ENCODE measurements at regions not wholly inside any gene's neighbourhood (a gene's known extent, or its start where the extent isn't known, plus 50 kb on each side); places are given as distances from the start of the nearest gene placed in this dataset.

- no peak for TF ChIP-seq ZNF639 (tag by site-specific recombination; IDR thresholded peaks at IDR 0.05)
Measured at GRCh38 chr20:17168026-17168612, 58.7 kb upstream of the PCSK2 start (continued).

- H3K4me3 ChIP-seq (ENCODE audit: low read depth, low read length), result no peak overlapping the region
- H3K4me1 ChIP-seq (ENCODE audit: control insufficient read depth, insufficient read depth, low read length), result no peaks in the 10 kb centered on the region
- no peaks in the 10 kb centered on the region for H3K9me3 ChIP-seq (ENCODE audit: control insufficient read depth, insufficient read depth, low read depth, low read length)
- ChIA-PET CTCF (interaction anchor here (0.6 kb wide), 1 partner anchor 206 kb away, joined by 3 read pairs; no protein-coding TSS in a partner anchor), POLR2A (no interaction called here)
- no peak overlapping the region for H3K27ac ChIP-seq (ENCODE audit: extremely low read depth, low read depth, low read length)
- TF ChIP-seq ZNF184 (tag by site-specific recombination; IDR thresholded peaks at IDR 0.05), result no peak
- no peaks in the 10 kb centered on the region for H3K36me3 ChIP-seq (ENCODE audit: control insufficient read depth in 2 of 2, insufficient read depth in 1 of 2, low read length in 2 of 2)
Measured at GRCh38 chr20:17169585-17170136, 57.2 kb upstream of the PCSK2 start.

GRCh38 chr20:17171746-17172280 lies 55.0 kb upstream of the PCSK2 start:
- Histone ChIP-seq H3K4me3 (ENCODE audit: low read depth, low read length) (no peak overlapping the region), H3K9me3 (ENCODE audit: control insufficient read depth, insufficient read depth, low read depth, low read length) (no peaks in the 10 kb centered on the region), H3K36me3 (ENCODE audit: control insufficient read depth in 2 of 2, insufficient read depth in 1 of 2, low read length in 2 of 2) (no peaks in the 10 kb centered on the region), H3K27ac (ENCODE audit: extremely low read depth, low read depth, low read length) (no peak overlapping the region), H3K4me1 (ENCODE audit: control insufficient read depth, insufficient read depth, low read length) (no peaks in the 10 kb centered on the region)
- TF ChIP-seq ZNF121 (tag by site-specific recombination; IDR thresholded peaks at IDR 0.05) (no peak), ZNF473 (tag by site-specific recombination; IDR thresholded peaks at IDR 0.05) (no peak), ZNF341 (tag by site-specific recombination; IDR thresholded peaks at IDR 0.05; ENCODE audit: low read depth) (no peak), KLF7 (tag by site-specific recombination; IDR thresholded peaks at IDR 0.05; ENCODE audit: borderline replicate concordance) (no peak), ZNF548 (tag by site-specific recombination; IDR thresholded peaks at IDR 0.05) (no peak), ZFHX2 (tag by site-specific recombination; conservative IDR thresholded peaks at IDR 0.05) (no peak), ZNF37A (tag by site-specific recombination; IDR thresholded peaks at IDR 0.05) (no peak), ZNF549 (tag by site-specific recombination; IDR thresholded peaks at IDR 0.05) (no peak)
- CTCF ChIA-PET, result interaction anchor here (0.8 kb wide), 1 partner anchor 17 kb away, joined by 5 read pairs; no protein-coding TSS in a partner anchor
- POLR2A ChIA-PET, result no interaction called here

- POLR2A ChIA-PET, result no interaction called here
- H3K27ac ChIP-seq (ENCODE audit: extremely low read depth, low read depth, low read length), result no peak overlapping the region
- CTCF ChIA-PET, result interaction anchor here (0.6 to 0.7 kb wide), 2 partner anchors 67 to 349 kb away, joined by 3 to 4 read pairs; no protein-coding TSS in a partner anchor
- H3K4me1 ChIP-seq (ENCODE audit: control insufficient read depth, insufficient read depth, low read length), result no peaks in the 10 kb centered on the region
- H3K36me3 ChIP-seq (ENCODE audit: control insufficient read depth in 2 of 2, insufficient read depth in 1 of 2, low read length in 2 of 2), result no peaks in the 10 kb centered on the region
- H3K9me3 ChIP-seq (ENCODE audit: control insufficient read depth, insufficient read depth, low read depth, low read length), result no peaks in the 10 kb centered on the region
- H3K4me3 ChIP-seq (ENCODE audit: low read depth, low read length), result no peak overlapping the region
- TF ChIP-seq ZNF549 (tag by site-specific recombination; IDR thresholded peaks at IDR 0.05), result no peak
- no peak for TF ChIP-seq TRIM28 (IDR thresholded peaks at IDR 0.05; ENCODE audit: borderline replicate concordance, low read length)
- TF ChIP-seq ZNF214 (tag by site-specific recombination; IDR thresholded peaks at IDR 0.05; ENCODE audit: borderline replicate concordance), result no peak
- no peak for TF ChIP-seq AEBP2 (tag by site-specific recombination; IDR thresholded peaks at IDR 0.05; ENCODE audit: borderline replicate concordance)
- TF ChIP-seq ZNF792 (tag by site-specific recombination; IDR thresholded peaks at IDR 0.05), result no peak
- TF ChIP-seq ZNF211 (tag by site-specific recombination; IDR thresholded peaks at IDR 0.05; ENCODE audit: low read depth), result no peak
- TF ChIP-seq ZNF768 (tag by site-specific recombination; IDR thresholded peaks at IDR 0.05), result no peak
- no peak for TF ChIP-seq ZNF121 (tag by site-specific recombination; IDR thresholded peaks at IDR 0.05)
- no peak for TF ChIP-seq ZNF501 (tag by site-specific recombination; IDR thresholded peaks at IDR 0.05)
- no peak for TF ChIP-seq ZNF704 (tag by site-specific recombination; IDR thresholded peaks at IDR 0.05)
- TF ChIP-seq ZNF292 (tag by site-specific recombination; IDR thresholded peaks at IDR 0.05; ENCODE audit: borderline replicate concordance, low read depth), result no peak
- no peak for TF ChIP-seq ZNF623 (tag by site-specific recombination; IDR thresholded peaks at IDR 0.05)
- no peak for TF ChIP-seq RBAK (tag by site-specific recombination; IDR thresholded peaks at IDR 0.05)
- no peak for TF ChIP-seq ZNF335 (tag by site-specific recombination; conservative IDR thresholded peaks at IDR 0.05)
- no peak for TF ChIP-seq ZNF266 (tag by site-specific recombination; IDR thresholded peaks at IDR 0.05; ENCODE audit: low read depth)
- no peak for TF ChIP-seq OVOL3 (tag by site-specific recombination; IDR thresholded peaks at IDR 0.05)
- no peak for TF ChIP-seq ZNF610 (tag by site-specific recombination; IDR thresholded peaks at IDR 0.05; ENCODE audit: borderline replicate concordance)
- TF ChIP-seq ZNF302 (tag by site-specific recombination; IDR thresholded peaks at IDR 0.05; ENCODE audit: low read depth), result no peak
Measured at GRCh38 chr20:17172836-17173516, 53.9 kb upstream of the PCSK2 start.

Measured in HEK293 (cell line).